Endodermal cell (in vitro differentiated cells): ENCODE measurements at regions not wholly inside any gene's neighbourhood (a gene's known extent, or its start where the extent isn't known, plus 50 kb on each side); places are given as distances from the start of the nearest gene placed in this dataset.

Experiments used
- DNase-seq: peaks from one replicate; pipeline ENCODE4 v3.0.0-alpha.2; 2017
- H3K27ac ChIP-seq: 2 replicates; pipeline ENCODE4 v1.5.1; 2013; ENCODE audit warnings: mild to moderate bottlenecking, low read depth, low read length, moderate library complexity
- H3K27me3 ChIP-seq: 2 replicates; pipeline ENCODE4 v1.6.1; 2013; ENCODE audit warnings: mild to moderate bottlenecking, low read length, moderate library complexity; ENCODE audit not compliant: insufficient read depth, control insufficient read depth, poor library complexity, severe bottlenecking
- H3K36me3 ChIP-seq: 2 replicates; pipeline ENCODE4 v1.7.0; 2013; ENCODE audit warnings: mild to moderate bottlenecking, low read length, moderate library complexity; ENCODE audit not compliant: control insufficient read depth, insufficient read depth
- H3K4me1 ChIP-seq: one replicate; pipeline ENCODE4 v1.7.0; 2013; ENCODE audit warnings: low read length; ENCODE audit not compliant: control insufficient read depth, insufficient read depth
- H3K4me3 ChIP-seq: 2 replicates; pipeline ENCODE4 v1.5.1; 2013; ENCODE audit warnings: mild to moderate bottlenecking, low read length, moderate library complexity
- H3K9ac ChIP-seq: 2 replicates; pipeline ENCODE4 v1.6.1; 2013; ENCODE audit warnings: mild to moderate bottlenecking, low read length, moderate library complexity; ENCODE audit not compliant: poor library complexity, severe bottlenecking; ENCODE audit errors: extremely low read depth
- H3K9me3 ChIP-seq: 2 replicates; pipeline ENCODE4 v1.6.1; 2013; ENCODE audit warnings: mild to moderate bottlenecking, low read length, moderate library complexity; ENCODE audit not compliant: control insufficient read depth
- H3K27ac Mint-ChIP-seq: 2 replicates; pipeline ENCODE4 v1.8.0; 2020; ENCODE audit warnings: mixed read lengths
- H3K27me3 Mint-ChIP-seq: 2 replicates; pipeline ENCODE4 v1.8.0; 2021; ENCODE audit warnings: mild to moderate bottlenecking, mixed read lengths; ENCODE audit not compliant: insufficient read depth
- H3K36me3 Mint-ChIP-seq: 2 replicates; pipeline ENCODE4 v1.8.0; 2020; ENCODE audit warnings: low read depth, mixed read lengths
- H3K4me1 Mint-ChIP-seq: 2 replicates; pipeline ENCODE4 v1.8.0; 2020; ENCODE audit warnings: mixed read lengths
- H3K4me3 Mint-ChIP-seq: 2 replicates; pipeline ENCODE4 v1.8.0; 2020; ENCODE audit warnings: mild to moderate bottlenecking, moderate library complexity, mixed read lengths
- H3K9me3 Mint-ChIP-seq: 2 replicates; pipeline ENCODE4 v1.8.0; 2020; ENCODE audit warnings: mild to moderate bottlenecking, mixed read lengths
- WGBS, 2 experiments: methylation state at CpG; one replicate each; pipeline versions ENCODE4 v1.1.5 to v1.1.7; 2013; ENCODE audit warnings: missing lambda C conversion rate in 2 of 2, mixed read lengths in 1 of 2; ENCODE audit not compliant: insufficient coverage in 1 of 2, insufficient read length in 1 of 2; 5-methylcytosine and 5-hydroxymethylcytosine counted together
- TF ChIP-seq, protein P1 (sequence below): fragments of 200-600 bp; sonication (generic); conservative IDR thresholded peaks from 2 replicates; pipeline ENCODE4 v1.5.0; 2021; ENCODE audit warnings: antibody characterized with exemption, mild to moderate bottlenecking

DNA sequence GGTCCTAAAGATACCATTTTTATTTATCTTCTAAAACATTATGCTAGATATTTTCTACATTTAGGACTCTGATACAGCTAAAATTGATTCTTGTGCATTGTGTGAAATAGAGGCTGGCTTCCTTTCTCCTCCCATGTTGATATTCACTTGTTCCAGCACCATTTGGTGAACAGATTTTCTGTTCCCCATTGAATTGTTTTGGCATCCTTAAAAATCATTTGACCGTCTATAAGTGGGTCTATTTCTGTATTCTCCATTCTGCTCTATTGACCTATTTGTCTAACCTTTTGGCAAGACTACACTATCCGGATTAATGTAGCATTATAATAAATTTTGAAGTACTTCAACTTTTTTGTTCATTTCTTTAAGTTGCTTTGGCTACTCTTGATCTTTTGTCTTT, 2689.2 kb downstream of the PCDH9 start:
- H3K9me3 Mint-ChIP-seq, result no peaks in the 10 kb centered on the region
- H3K27me3 Mint-ChIP-seq, result no peaks in the 10 kb centered on the region
- H3K36me3 ChIP-seq, result no peaks in the 10 kb centered on the region
- H3K4me3 ChIP-seq, result no peak overlapping the region
- H3K4me3 Mint-ChIP-seq, result no peak overlapping the region
- no peak overlapping the region for H3K9ac ChIP-seq
- no peaks in the 10 kb centered on the region for H3K4me1 Mint-ChIP-seq
- H3K27ac ChIP-seq, result no peak overlapping the region
- no peaks in the 10 kb centered on the region for H3K4me1 ChIP-seq
- DNase-seq, result no peak
- no peaks in the 10 kb centered on the region for H3K27me3 ChIP-seq
- WGBS, 2 experiments, result 86 to 96% methylated on average over 1 to 2 of the region's 2 CpGs
- H3K36me3 Mint-ChIP-seq, result no peaks in the 10 kb centered on the region
- no peaks in the 10 kb centered on the region for H3K9me3 ChIP-seq
- TF ChIP-seq, protein P1, sequence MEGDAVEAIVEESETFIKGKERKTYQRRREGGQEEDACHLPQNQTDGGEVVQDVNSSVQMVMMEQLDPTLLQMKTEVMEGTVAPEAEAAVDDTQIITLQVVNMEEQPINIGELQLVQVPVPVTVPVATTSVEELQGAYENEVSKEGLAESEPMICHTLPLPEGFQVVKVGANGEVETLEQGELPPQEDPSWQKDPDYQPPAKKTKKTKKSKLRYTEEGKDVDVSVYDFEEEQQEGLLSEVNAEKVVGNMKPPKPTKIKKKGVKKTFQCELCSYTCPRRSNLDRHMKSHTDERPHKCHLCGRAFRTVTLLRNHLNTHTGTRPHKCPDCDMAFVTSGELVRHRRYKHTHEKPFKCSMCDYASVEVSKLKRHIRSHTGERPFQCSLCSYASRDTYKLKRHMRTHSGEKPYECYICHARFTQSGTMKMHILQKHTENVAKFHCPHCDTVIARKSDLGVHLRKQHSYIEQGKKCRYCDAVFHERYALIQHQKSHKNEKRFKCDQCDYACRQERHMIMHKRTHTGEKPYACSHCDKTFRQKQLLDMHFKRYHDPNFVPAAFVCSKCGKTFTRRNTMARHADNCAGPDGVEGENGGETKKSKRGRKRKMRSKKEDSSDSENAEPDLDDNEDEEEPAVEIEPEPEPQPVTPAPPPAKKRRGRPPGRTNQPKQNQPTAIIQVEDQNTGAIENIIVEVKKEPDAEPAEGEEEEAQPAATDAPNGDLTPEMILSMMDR, result no peak
- no peak overlapping the region for H3K27ac Mint-ChIP-seq

DNA sequence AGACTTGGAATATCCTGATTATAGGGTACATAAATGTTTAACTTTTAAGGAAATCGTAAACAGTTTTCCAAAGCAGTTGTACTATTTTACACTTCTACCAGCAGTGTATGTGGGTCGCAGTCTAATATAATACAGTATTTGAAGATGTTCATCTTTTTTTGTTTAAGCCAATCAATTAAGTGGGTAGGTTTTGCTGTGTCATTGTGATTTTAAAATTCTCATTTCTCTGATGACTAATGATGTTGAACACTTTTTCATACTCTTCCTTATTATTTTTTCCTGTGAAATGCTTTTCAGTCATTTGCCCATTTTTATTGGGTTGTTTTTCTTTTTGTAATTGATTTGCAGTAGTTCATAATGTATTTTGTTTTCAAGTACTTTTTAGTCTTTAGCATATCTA, 2689.7 kb downstream of the PCDH9 start:
- Mint-ChIP-seq H3K4me3 (no peak overlapping the region), H3K9me3 (no peaks in the 10 kb centered on the region), H3K4me1 (no peaks in the 10 kb centered on the region), H3K27ac (peak overlapping the region; percentile 11), H3K36me3 (no peaks in the 10 kb centered on the region), H3K27me3 (no peaks in the 10 kb centered on the region)
- H3K9ac ChIP-seq, result no peak overlapping the region
- no peaks in the 10 kb centered on the region for H3K27me3 ChIP-seq
- H3K4me1 ChIP-seq, result no peaks in the 10 kb centered on the region
- TF ChIP-seq, protein P1, result no peak
- no peak overlapping the region for H3K27ac ChIP-seq
- DNase-seq, result no peak
- no peaks in the 10 kb centered on the region for H3K9me3 ChIP-seq
- 83 to 96% methylated on average over 1 to 2 of the region's 2 CpGs for WGBS, 2 experiments
- H3K36me3 ChIP-seq, result no peaks in the 10 kb centered on the region
- no peak overlapping the region for H3K4me3 ChIP-seq

DNA sequence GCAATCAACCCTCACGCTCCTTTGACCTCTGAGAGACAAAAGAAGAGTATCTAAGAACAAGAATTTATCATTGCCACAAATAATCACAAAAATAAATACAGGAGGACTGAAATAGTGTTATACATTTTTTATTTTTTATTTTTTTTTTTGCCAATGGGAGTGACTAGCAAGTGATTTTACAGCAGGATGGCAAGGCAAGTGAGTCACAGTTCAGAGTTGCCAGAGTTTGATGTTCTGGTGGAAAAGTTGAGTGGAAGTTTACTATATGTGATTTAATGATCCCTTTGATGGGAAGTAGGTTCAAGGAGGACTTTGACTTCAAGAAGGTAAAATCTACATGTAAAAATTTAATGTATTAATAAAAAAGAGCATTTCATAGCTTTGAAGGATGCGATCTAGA, 2691.4 kb downstream of the PCDH9 start:
- H3K27ac Mint-ChIP-seq, result no peak overlapping the region
- H3K4me1 Mint-ChIP-seq, result peaks cover 5% of the 10 kb centered on the region
- no peaks in the 10 kb centered on the region for H3K27me3 Mint-ChIP-seq
- Histone ChIP-seq H3K4me3 (no peak overlapping the region), H3K4me1 (no peaks in the 10 kb centered on the region), H3K36me3 (no peaks in the 10 kb centered on the region), H3K9me3 (no peaks in the 10 kb centered on the region), H3K27ac (no peak overlapping the region), H3K9ac (no peak overlapping the region), H3K27me3 (no peaks in the 10 kb centered on the region)
- TF ChIP-seq, protein P1, result no peak
- DNase-seq, result no peak
- 100% methylated on average over 1 of the region's 2 CpGs; no CpG with 5 or more reads in 1 of the 2 experiments for WGBS, 2 experiments
- no peaks in the 10 kb centered on the region for H3K36me3 Mint-ChIP-seq
- H3K9me3 Mint-ChIP-seq, result no peaks in the 10 kb centered on the region
- no peak overlapping the region for H3K4me3 Mint-ChIP-seq
